DND-41 (cell line): ENCODE measurements at regions not wholly inside any gene's neighbourhood (a gene's known extent, or its start where the extent isn't known, plus 50 kb on each side); places are given as distances from the start of the nearest gene placed in this dataset.

ENCODE experiments used
- CTCF ChIP-seq: IDR thresholded peaks from 2 replicates; pipeline ENCODE4 v1.5.1; 2012; ENCODE audit warnings: borderline replicate concordance, low read length, moderate library complexity, mild to moderate bottlenecking; ENCODE audit not compliant: poor library complexity, severe bottlenecking; ENCODE audit errors: extremely low read depth
- EZH2 ChIP-seq: IDR thresholded peaks from 3 replicates; pipeline ENCODE4 v1.6.1; 2012; ENCODE audit warnings: borderline replicate concordance, low read depth, mild to moderate bottlenecking, moderate library complexity, low read length, inconsistent platforms; ENCODE audit not compliant: severe bottlenecking

GRCh38 chr6:92708945-92709344 is 710.4 kb downstream of the EPHA7 start:
- TF ChIP-seq EZH2 (no peak), CTCF (no peak)
